Neural crest cell (in vitro differentiated cells): ENCODE measurements at regions not wholly inside any gene's neighbourhood (a gene's known extent, or its start where the extent isn't known, plus 50 kb on each side); places are given as distances from the start of the nearest gene placed in this dataset.

Source experiments
- DNase-seq: peaks from one replicate; pipeline ENCODE4 v3.0.0; 2021; ENCODE audit warnings: low read depth, mixed read lengths, low spot score
- H3K27ac Mint-ChIP-seq: one replicate; pipeline ENCODE4 v1.8.0; 2021; ENCODE audit warnings: mild to moderate bottlenecking, mixed read lengths; ENCODE audit not compliant: unreplicated experiment
- H3K27me3 Mint-ChIP-seq: 2 replicates; pipeline ENCODE4 v1.8.0; 2021; ENCODE audit warnings: low read depth, mild to moderate bottlenecking, mixed read lengths
- H3K36me3 Mint-ChIP-seq: 2 replicates; pipeline ENCODE4 v1.8.0; 2021; ENCODE audit warnings: low read depth, mild to moderate bottlenecking, mixed read lengths
- H3K4me1 Mint-ChIP-seq: 2 replicates; pipeline ENCODE4 v1.8.0; 2021; ENCODE audit warnings: mixed read lengths
- H3K4me3 Mint-ChIP-seq: one replicate; pipeline ENCODE4 v1.8.0; 2021; ENCODE audit warnings: mild to moderate bottlenecking, mixed read lengths
- H3K9me3 Mint-ChIP-seq: 2 replicates; pipeline ENCODE4 v1.8.0; 2021; ENCODE audit warnings: mixed read lengths
- CTCF ChIP-seq: fragments of 200-600 bp; sonication (generic); conservative IDR thresholded peaks from 2 replicates; pipeline ENCODE4 v1.5.0; 2021; ENCODE audit warnings: antibody characterized with exemption, mild to moderate bottlenecking

- Mint-ChIP-seq H3K9me3 (peaks cover 5% of the 10 kb centered on the region), H3K36me3 (no peaks in the 10 kb centered on the region), H3K4me3 (no peak overlapping the region), H3K27ac (no peak overlapping the region), H3K27me3 (peaks cover 2% of the 10 kb centered on the region), H3K4me1 (no peaks in the 10 kb centered on the region)
- no peak for DNase-seq
- TF ChIP-seq CTCF: no peak
Observed at GRCh38 chr10:43775384-43775783, 126.7 kb upstream of the ZNF32 start.

- H3K36me3 Mint-ChIP-seq: no peaks in the 10 kb centered on the region
- H3K27ac Mint-ChIP-seq: no peak overlapping the region
- no peak for TF ChIP-seq CTCF
Observed at GRCh38 chr10:43774234-43774769, 125.6 kb upstream of the ZNF32 start.

GRCh38 chr10:43773736-43774135 is 125.1 kb upstream of the ZNF32 start:
- Mint-ChIP-seq H3K9me3 (peaks cover 6% of the 10 kb centered on the region), H3K27ac (no peak overlapping the region), H3K36me3 (no peaks in the 10 kb centered on the region), H3K4me1 (no peaks in the 10 kb centered on the region), H3K27me3 (peaks cover 2% of the 10 kb centered on the region), H3K4me3 (no peak overlapping the region)
- DNase-seq: no peak
- TF ChIP-seq CTCF: no peak

More at GRCh38 chr10:43774234-43774769, 125.6 kb upstream of the ZNF32 start:
- Mint-ChIP-seq H3K4me3 (no peak overlapping the region), H3K4me1 (no peaks in the 10 kb centered on the region), H3K27me3 (peaks cover 2% of the 10 kb centered on the region), H3K9me3 (peaks cover 5% of the 10 kb centered on the region)
- no peak for DNase-seq

GRCh38 chr10:43772171-43772570 is 123.5 kb upstream of the ZNF32 start:
- Mint-ChIP-seq H3K36me3 (no peaks in the 10 kb centered on the region), H3K27ac (no peak overlapping the region), H3K27me3 (peaks cover 2% of the 10 kb centered on the region), H3K4me3 (no peak overlapping the region), H3K4me1 (no peaks in the 10 kb centered on the region), H3K9me3 (peaks cover 7% of the 10 kb centered on the region)
- TF ChIP-seq CTCF: no peak
- no peak for DNase-seq

GRCh38 chr10:43771675-43772074 is 123.0 kb upstream of the ZNF32 start:
- no peaks in the 10 kb centered on the region for H3K4me1 Mint-ChIP-seq
- DNase-seq: no peak
- peaks cover 7% of the 10 kb centered on the region for H3K9me3 Mint-ChIP-seq
- H3K27ac Mint-ChIP-seq: no peak overlapping the region
- H3K36me3 Mint-ChIP-seq: no peaks in the 10 kb centered on the region
- no peak for TF ChIP-seq CTCF
- H3K4me3 Mint-ChIP-seq: no peak overlapping the region
- peaks cover 2% of the 10 kb centered on the region for H3K27me3 Mint-ChIP-seq

GRCh38 chr10:43765516-43765915 is 116.8 kb upstream of the ZNF32 start:
- Mint-ChIP-seq H3K4me3 (no peak overlapping the region), H3K4me1 (no peaks in the 10 kb centered on the region), H3K27ac (no peak overlapping the region), H3K36me3 (no peaks in the 10 kb centered on the region), H3K9me3 (peaks cover 2% of the 10 kb centered on the region), H3K27me3 (no peaks in the 10 kb centered on the region)
- no peak for DNase-seq
- TF ChIP-seq CTCF: no peak
